MM.1S (cell line): ENCODE measurements at regions not wholly inside any gene's neighbourhood (a gene's known extent, or its start where the extent isn't known, plus 50 kb on each side); places are given as distances from the start of the nearest gene placed in this dataset.

ENCODE experiments used
- DNase-seq: peaks from one replicate; pipeline ENCODE4 v3.0.0-alpha.2; 2015
- H2AFZ ChIP-seq: fragments of 300-600 bp; sonication (generic); 2 replicates; pipeline ENCODE4 v1.6.0; 2016; ENCODE audit warnings: antibody characterized with exemption, low read length
- H3F3A ChIP-seq: fragments of 300-600 bp; sonication (generic); 2 replicates; pipeline ENCODE4 v1.6.1; 2016; ENCODE audit warnings: mild to moderate bottlenecking, antibody characterized with exemption, low read length, moderate library complexity, mixed read lengths; ENCODE audit not compliant: insufficient read depth
- H3K27ac ChIP-seq: fragments of 300-600 bp; sonication (generic); 2 replicates; pipeline ENCODE4 v1.5.1; 2016; ENCODE audit warnings: mild to moderate bottlenecking, low read length
- H3K27me3 ChIP-seq: fragments of 300-600 bp; sonication (generic); replicated peaks from 2 replicates; pipeline ENCODE4 v1.6.0; 2016; ENCODE audit warnings: low read length; ENCODE audit not compliant: insufficient read depth
- H3K36me3 ChIP-seq: fragments of 300-600 bp; sonication (generic); replicated peaks from 2 replicates; pipeline ENCODE4 v1.6.1; 2016; ENCODE audit warnings: mild to moderate bottlenecking, low read length, mixed read lengths; ENCODE audit not compliant: insufficient read depth
- H3K4me1 ChIP-seq: fragments of 300-600 bp; sonication (generic); 2 replicates; pipeline ENCODE4 v1.6.1; 2016; ENCODE audit warnings: low read length, mixed read lengths
- H3K4me2 ChIP-seq: fragments of 300-600 bp; sonication (generic); 2 replicates; pipeline ENCODE4 v1.6.0; 2016; ENCODE audit warnings: low read depth, low read length
- H3K4me3 ChIP-seq: fragments of 300-600 bp; sonication (generic); 2 replicates; pipeline ENCODE4 v1.5.1; 2016; ENCODE audit warnings: low read length, mixed read lengths
- H3K79me2 ChIP-seq: fragments of 300-600 bp; sonication (generic); 2 replicates; pipeline ENCODE4 v1.6.1; 2016; ENCODE audit warnings: mixed run types, low read length, mixed read lengths
- H3K9ac ChIP-seq: fragments of 300-600 bp; sonication (generic); 2 replicates; pipeline ENCODE4 v1.6.1; 2016; ENCODE audit warnings: low read length, mixed read lengths
- H3K9me2 ChIP-seq: fragments of 300-600 bp; sonication (generic); replicated peaks from 2 replicates; pipeline ENCODE4 v1.6.1; 2016; ENCODE audit warnings: mild to moderate bottlenecking, low read length, mixed read lengths; ENCODE audit not compliant: insufficient read depth
- H3K9me3 ChIP-seq: fragments of 300-600 bp; sonication (generic); replicated peaks from 2 replicates; pipeline ENCODE4 v1.6.1; 2016; ENCODE audit warnings: mild to moderate bottlenecking, low read length, mixed read lengths; ENCODE audit not compliant: insufficient read depth
- H4K20me1 ChIP-seq: fragments of 300-600 bp; sonication (generic); 2 replicates; pipeline ENCODE4 v1.6.1; 2016; ENCODE audit warnings: mild to moderate bottlenecking, low read length, moderate library complexity, mixed read lengths; ENCODE audit not compliant: insufficient read depth
- CTCF ChIP-seq: fragments of 300-600 bp; sonication (generic); IDR thresholded peaks from 2 replicates; pipeline ENCODE4 v1.5.1; 2016; ENCODE audit warnings: antibody characterized with exemption, low read length, mixed read lengths
- EZH2 ChIP-seq: fragments of 300-600 bp; sonication (generic); optimal IDR thresholded peaks from 2 replicates; pipeline ENCODE3; 2017; ENCODE audit warnings: low read depth, mild to moderate bottlenecking, antibody characterized with exemption, low read length, mixed read lengths
- EZH2phosphoT487 ChIP-seq: fragments of 300-600 bp; sonication (generic); IDR thresholded peaks from 2 replicates; pipeline ENCODE4 v1.6.1; 2018; ENCODE audit warnings: antibody characterized with exemption, low read length

- DNase-seq, result no peak
- H3K9ac ChIP-seq, result no peak overlapping the region
- no peaks in the 10 kb centered on the region for H3K36me3 ChIP-seq
- no peaks in the 10 kb centered on the region for H3K9me3 ChIP-seq
- H2AFZ ChIP-seq, result no peak overlapping the region
- H3K4me1 ChIP-seq, result peaks cover 16% of the 10 kb centered on the region
- no peak overlapping the region for H3K4me3 ChIP-seq
- H3K4me2 ChIP-seq, result no peak overlapping the region
- no peak for TF ChIP-seq CTCF
- TF ChIP-seq EZH2, result no peak
- TF ChIP-seq EZH2phosphoT487, result no peak
- no peaks in the 10 kb centered on the region for H4K20me1 ChIP-seq
- no peaks in the 10 kb centered on the region for H3F3A ChIP-seq
- no peak overlapping the region for H3K27ac ChIP-seq
- H3K9me2 ChIP-seq, result no peaks in the 10 kb centered on the region
- no peaks in the 10 kb centered on the region for H3K79me2 ChIP-seq
- no peaks in the 10 kb centered on the region for H3K27me3 ChIP-seq
Observed at GRCh38 chr9:1922026-1922425, 93.1 kb upstream of the SMARCA2 start.

- TF ChIP-seq EZH2phosphoT487 (no peak), CTCF (no peak), EZH2 (no peak)
- Histone ChIP-seq H3K4me2 (no peak overlapping the region), H3K27ac (no peak overlapping the region), H3K36me3 (no peaks in the 10 kb centered on the region), H3K27me3 (no peaks in the 10 kb centered on the region), H2AFZ (no peak overlapping the region), H3K9me2 (no peaks in the 10 kb centered on the region), H3K4me3 (no peak overlapping the region), H4K20me1 (no peaks in the 10 kb centered on the region), H3K79me2 (no peaks in the 10 kb centered on the region), H3K9me3 (no peaks in the 10 kb centered on the region), H3K9ac (no peak overlapping the region), H3K4me1 (no peaks in the 10 kb centered on the region), H3F3A (no peaks in the 10 kb centered on the region)
- no peak for DNase-seq
Observed at GRCh38 chr9:1927546-1927945, 87.6 kb upstream of the SMARCA2 start.

DNA sequence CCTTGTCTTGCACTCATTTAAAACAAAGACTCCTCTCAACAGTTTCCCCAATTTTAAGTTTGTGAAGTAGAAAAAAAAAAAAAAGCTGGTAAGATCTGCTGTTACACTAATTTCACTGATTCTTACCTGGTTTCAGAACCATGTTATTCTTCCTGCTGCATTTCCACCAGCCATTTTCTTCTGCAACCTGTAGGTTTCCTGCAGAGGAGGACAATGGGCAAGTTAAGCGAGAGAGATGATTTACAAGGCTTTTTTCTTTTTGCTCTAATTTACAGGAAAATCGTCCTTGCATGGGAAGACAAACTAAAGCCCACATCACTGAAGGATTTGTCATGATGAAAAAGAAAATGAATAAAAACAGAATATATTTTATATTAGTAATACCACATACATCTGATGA lies 86.0 kb upstream of the SMARCA2 start:
- no peak overlapping the region for H3K27ac ChIP-seq
- H3K36me3 ChIP-seq, result no peaks in the 10 kb centered on the region
- H3K9me3 ChIP-seq, result no peaks in the 10 kb centered on the region
- H3K79me2 ChIP-seq, result no peaks in the 10 kb centered on the region
- TF ChIP-seq CTCF, result no peak
- TF ChIP-seq EZH2, result no peak
- no peak for TF ChIP-seq EZH2phosphoT487
- no peak overlapping the region for H3K4me3 ChIP-seq
- H3K27me3 ChIP-seq, result no peaks in the 10 kb centered on the region
- H3K9ac ChIP-seq, result no peak overlapping the region
- DNase-seq, result no peak
- no peaks in the 10 kb centered on the region for H3K4me1 ChIP-seq
- H3K4me2 ChIP-seq, result no peak overlapping the region
- no peak overlapping the region for H2AFZ ChIP-seq
- no peaks in the 10 kb centered on the region for H3K9me2 ChIP-seq
- no peaks in the 10 kb centered on the region for H4K20me1 ChIP-seq
- H3F3A ChIP-seq, result no peaks in the 10 kb centered on the region
